B cell (primary cell): ENCODE measurements at regions not wholly inside any gene's neighbourhood (a gene's known extent, or its start where the extent isn't known, plus 50 kb on each side); places are given as distances from the start of the nearest gene placed in this dataset.

Experiments
- EZH2 ChIP-seq: IDR thresholded peaks from 2 replicates; pipeline ENCODE4 v1.6.1; 2012; ENCODE audit warnings: borderline replicate concordance, low read depth, mild to moderate bottlenecking, moderate library complexity, low read length; ENCODE audit not compliant: insufficient read depth, poor library complexity, severe bottlenecking
- TF ChIP-seq, protein P1 (sequence below): fragments of 200-600 bp; IDR thresholded peaks from one replicate; pipeline ENCODE4 v1.8.0; 2022; ENCODE audit warnings: antibody characterized with exemption, mild to moderate bottlenecking

DNA sequence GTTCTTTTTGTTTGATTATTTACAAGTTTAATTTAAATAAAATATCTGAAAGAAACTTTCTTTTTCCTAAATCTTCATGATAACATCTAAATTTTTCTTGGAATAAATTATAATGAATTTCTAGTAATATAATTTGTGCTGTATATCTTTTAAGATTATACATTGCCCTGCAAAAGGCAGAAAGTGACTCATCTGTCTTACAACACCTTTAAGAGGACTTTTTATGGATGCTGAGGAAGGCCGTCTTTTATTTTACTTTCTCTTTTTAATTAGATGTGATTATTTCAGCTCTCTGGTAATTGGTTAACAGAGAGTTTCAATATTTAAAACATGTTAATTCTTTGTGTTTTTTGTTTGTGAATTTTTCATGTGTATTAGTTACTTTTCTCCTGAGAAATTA lies 598.4 kb downstream of the RPL10L start:
- TF ChIP-seq, protein P1, sequence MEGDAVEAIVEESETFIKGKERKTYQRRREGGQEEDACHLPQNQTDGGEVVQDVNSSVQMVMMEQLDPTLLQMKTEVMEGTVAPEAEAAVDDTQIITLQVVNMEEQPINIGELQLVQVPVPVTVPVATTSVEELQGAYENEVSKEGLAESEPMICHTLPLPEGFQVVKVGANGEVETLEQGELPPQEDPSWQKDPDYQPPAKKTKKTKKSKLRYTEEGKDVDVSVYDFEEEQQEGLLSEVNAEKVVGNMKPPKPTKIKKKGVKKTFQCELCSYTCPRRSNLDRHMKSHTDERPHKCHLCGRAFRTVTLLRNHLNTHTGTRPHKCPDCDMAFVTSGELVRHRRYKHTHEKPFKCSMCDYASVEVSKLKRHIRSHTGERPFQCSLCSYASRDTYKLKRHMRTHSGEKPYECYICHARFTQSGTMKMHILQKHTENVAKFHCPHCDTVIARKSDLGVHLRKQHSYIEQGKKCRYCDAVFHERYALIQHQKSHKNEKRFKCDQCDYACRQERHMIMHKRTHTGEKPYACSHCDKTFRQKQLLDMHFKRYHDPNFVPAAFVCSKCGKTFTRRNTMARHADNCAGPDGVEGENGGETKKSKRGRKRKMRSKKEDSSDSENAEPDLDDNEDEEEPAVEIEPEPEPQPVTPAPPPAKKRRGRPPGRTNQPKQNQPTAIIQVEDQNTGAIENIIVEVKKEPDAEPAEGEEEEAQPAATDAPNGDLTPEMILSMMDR: no peak
- no peak for TF ChIP-seq EZH2
